Cardiac septum (tissue), 1 donor: ENCODE measurements at regions not wholly inside any gene's neighbourhood (a gene's known extent, or its start where the extent isn't known, plus 50 kb on each side); places are given as distances from the start of the nearest gene placed in this dataset.

Experiments
- DNase-seq: peaks from one replicate; pipeline ENCODE4 v3.0.0-alpha.2; 2020; ENCODE audit warnings: low spot score
- intact Hi-C: fragments of 100-400 bp; cut with DNase I; formaldehyde crosslinking; loops from one replicate; pipeline ENCODE4 v1.14.0; 2022
- donor health status: DM: no; HTN: no; CAD: no.

DNA sequence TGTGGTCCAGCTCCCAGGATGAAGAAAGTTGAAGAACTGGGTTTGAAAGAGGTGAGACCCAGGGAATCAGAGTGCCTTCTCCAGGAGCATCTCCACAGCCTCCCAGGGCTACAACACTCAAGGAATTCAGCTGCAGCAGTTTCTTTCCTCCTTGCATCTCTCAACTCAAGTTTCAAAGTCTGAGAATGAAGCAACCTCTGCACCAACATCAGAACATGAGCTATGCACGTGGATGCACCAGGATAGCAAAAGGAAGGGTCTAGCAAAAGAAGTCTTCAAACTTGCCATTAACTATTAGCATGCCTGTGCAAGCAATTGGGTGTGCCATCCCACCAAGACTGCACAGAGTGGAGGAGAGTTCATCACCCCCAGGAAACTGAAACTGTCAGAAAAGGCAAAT is 193.9 kb downstream of the OTOR start:
- no peak for DNase-seq
- intact Hi-C loops, result no loop called here

DNA sequence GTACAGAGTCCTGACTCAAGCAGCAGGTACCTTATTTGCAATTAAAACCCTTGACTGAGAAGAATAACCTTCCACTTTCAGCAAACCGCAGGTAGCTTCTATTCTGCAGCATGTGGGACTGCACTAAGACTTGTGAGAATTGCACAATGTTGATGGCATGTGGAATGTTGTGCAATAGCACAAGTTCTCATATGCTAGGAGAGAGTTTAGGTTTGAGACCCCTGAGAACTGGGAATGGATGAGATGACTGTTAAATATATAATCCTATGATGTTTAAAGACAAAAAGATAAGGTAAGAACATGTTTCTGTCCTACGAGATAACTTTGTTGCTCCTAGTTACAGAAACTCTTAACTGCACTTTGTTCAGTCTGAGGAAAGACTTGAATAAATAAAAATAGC is 194.6 kb downstream of the OTOR start:
- DNase-seq, result no peak
- intact Hi-C loops, result no loop called here

DNA sequence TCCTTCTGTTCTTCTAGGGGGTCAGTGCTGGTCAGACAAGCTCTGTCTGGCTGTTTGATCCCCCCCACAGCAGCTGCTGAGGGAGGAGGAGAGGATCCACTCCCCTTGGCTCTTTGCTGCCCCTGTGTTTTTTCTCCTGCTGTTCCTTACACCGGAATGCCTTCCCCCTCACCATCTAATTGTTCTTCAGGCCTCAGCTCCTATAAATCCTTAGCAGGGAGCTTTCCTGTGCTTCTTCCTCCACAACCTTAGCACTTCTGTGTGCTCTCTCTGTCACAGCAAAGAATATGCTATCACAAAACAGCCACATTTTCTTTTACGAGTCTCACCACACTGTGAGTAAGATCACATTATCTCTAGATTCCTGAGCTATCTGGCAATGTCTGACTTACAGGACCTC is 196.6 kb downstream of the OTOR start:
- no peak for DNase-seq
- intact Hi-C loops, result no loop called here

DNA sequence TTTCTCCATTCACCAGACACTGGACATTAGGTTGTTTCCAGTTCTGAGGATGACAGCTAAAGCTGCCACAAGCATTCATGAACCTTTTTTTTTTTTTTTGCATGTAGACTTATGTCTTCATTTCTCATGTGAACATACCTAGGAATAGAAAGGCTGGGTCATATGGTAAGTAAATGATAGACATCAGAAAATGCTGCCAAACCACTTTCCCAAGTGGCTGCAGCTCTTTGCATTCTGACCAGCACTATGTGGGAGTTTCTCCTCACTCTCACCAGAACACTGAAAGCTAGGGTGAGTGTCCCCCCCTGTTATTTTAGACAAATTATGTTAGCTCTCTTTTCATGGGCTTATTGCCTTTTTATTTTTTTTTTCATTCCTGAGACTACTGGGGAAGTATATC is 197.5 kb downstream of the OTOR start:
- intact Hi-C loops, result no loop called here
- DNase-seq, result no peak

DNA sequence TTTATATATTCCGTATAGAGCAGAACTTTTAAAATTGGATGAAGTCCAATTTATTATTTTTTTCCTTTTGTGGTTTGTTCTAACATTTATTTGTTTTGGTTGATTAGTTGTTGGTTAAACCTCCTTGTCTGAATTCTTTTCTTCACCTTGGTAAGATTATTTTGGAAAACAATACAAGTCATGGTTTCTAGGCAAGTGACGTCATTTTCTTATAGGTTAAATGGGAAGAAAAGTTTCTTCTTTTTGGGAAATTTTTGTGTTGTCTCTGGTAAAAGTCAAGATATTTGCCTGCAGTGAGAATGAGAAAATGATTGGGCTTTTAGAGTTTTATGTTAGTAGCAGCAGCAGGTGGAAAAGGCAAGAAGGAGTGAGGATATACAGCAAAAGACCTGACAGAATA is 197.9 kb downstream of the OTOR start:
- intact Hi-C loops, result no loop called here
- DNase-seq, result no peak

DNA sequence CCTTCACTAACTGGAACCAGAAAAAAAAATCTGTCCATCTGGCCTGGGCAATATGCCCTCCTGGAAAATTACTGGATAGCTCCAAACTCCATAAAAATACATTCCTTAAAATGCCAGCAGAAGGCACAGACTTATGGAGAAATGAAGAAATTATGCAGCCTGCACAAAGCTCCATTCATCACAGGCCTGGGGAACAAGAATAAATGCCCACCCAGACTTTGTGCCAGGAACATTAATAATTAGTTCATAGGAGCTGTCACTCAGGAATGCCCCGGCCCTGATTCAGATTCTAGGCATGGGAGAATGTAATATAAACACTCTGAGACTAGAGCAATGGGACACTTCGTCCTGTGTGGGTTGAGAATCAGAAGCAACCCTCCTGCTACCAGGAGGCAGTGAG is 199.3 kb downstream of the OTOR start:
- intact Hi-C loops, result no loop called here
- no peak for DNase-seq

DNA sequence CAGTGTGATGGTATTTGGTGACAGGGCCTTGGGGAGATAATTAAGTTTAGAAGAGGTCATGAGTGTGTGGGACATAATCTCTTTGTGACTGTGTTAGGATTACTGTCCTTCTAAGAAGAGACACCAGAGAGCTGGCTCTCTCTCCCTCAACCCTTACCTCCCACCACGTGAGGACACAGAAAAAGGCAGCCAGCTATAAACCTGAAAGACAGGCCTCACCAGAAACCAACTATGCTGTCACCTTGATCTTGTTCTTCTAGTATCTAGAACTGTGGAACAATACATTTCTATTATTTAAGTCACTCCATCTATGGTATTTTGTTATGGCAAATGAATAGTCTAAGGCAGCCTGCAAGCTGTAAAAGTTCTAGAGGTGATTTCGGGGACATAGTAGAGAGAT is 203.7 kb downstream of the OTOR start:
- intact Hi-C loops, result no loop called here
- DNase-seq, result no peak

DNA sequence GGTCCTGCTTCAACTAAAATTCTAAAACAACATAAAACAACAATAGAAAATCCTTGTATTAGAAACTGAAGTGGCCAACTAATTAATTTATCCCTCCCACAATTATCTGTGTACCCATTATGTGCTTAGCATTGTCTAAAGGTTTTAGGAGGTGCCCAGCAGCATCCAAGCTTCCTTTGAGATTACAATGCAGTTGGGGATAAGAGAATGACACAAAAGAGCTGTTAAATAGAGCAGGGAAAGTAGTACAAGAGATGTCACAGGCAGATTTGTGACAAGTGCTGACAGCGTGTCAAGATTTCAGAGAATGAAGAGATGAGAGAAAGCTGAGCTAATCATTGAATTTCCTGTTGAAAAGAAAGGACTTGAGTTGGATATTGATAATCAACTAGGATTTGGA is 204.8 kb downstream of the OTOR start:
- intact Hi-C loops, result no loop called here
- no peak for DNase-seq

DNA sequence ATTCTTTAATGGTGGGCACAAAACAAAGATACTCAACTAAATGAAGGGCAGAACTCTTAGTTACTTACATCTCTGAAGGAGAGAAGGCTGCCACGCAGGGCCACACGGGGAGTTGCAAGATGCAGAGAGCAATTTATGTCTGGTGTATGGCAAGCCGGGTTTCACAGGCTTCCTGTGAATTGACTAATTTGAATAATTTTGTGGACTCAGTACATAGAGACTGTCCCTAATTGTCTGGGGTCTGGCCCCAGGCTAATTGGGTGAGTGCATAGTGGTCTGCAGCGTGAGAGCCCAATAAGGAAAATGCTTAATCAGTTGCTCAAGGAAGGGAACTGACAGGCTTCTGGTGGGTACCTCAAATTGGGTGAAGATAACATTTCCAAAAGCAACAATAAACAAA is 205.7 kb downstream of the OTOR start:
- no peak for DNase-seq
- intact Hi-C loops, result no loop called here

DNA sequence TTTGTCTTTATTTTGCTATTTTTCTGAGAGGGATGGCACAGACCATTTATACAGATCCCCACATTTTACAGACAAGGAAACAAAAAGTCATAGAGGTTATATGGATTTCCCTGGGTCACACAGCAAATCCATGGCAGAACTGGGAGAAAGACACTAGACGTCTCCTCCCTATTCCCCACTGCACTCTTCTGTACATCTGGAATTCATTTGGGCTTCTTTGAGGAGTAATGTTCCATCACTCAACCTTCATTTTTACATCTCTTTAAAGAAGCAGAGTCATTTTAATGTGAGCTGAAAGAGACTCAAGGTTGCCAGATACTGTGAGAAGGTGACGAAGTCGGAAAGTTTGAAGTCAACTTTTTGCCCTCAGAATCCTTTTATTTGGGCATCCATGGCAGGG is 207.3 kb downstream of the OTOR start:
- no peak for DNase-seq
- intact Hi-C loops, result no loop called here

DNA sequence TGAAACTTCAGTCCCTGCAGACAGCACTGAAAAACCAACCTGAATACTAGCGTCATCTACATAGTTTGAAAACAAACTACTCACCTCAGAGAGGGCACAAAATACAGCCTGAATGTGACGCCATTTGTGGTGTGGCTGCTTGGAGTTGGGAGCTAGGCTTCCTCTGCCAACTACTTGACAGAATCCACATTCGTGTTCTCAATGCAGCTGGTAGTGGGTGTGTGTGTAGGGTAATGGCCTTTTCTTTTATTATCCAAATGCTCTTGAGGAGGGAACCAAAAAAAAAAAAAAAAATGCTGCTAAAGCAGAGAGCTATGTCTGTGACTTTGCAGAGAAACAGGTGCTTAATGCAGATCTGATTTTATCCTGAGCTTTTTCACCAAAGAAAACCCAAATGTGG is 207.8 kb downstream of the OTOR start:
- no peak for DNase-seq
- intact Hi-C loops, result no loop called here

DNA sequence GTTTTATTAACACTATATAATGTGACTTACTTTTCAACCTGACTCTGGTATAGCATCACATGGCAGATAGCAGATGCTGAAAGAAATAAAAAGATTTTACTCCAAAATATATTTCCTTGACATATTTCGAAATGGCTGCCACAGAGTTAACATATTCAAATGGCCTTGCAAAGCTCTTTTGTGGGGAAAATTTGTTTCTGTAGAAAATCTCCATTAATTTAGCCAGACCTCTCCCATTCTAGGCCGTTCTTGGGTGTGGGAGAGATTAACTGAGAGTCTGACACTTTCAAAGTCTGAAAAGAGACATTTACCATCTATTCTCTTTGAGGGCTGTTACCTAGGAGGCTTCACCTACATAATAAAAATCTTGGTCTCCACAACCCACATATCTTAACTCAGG is 217.2 kb downstream of the OTOR start:
- intact Hi-C loops, result no loop called here
- no peak for DNase-seq

DNA sequence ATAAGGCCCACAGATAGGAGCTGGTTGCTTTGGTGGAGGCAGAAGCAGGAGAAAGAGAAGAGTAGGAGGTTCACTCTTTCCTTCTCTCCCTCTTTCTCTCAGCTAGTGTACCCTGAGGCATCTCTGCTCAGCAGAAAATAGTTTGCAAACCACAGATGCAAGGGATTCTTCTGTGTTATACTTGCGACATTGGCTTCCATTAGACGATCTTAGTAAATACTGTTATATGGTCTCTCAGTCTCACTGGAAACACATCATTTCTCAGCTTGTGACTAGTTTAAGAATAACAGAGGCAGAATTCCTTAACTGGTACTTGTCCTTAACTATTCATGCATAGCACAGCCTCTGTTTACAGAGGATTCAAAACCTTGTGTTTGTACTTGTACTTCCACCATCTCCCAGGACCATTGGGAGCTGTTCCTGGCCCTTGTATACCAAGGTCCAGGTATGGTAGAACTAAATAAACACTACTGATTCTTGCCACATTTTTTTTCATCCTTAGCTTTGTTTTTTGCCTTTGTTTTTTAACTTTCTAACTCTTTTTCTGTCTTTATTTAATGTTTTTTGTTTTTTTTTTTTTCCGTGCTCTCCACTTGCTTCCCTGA is 218.2 kb downstream of the OTOR start:
- DNase-seq, result no peak
- intact Hi-C loops, result no loop called here

DNA sequence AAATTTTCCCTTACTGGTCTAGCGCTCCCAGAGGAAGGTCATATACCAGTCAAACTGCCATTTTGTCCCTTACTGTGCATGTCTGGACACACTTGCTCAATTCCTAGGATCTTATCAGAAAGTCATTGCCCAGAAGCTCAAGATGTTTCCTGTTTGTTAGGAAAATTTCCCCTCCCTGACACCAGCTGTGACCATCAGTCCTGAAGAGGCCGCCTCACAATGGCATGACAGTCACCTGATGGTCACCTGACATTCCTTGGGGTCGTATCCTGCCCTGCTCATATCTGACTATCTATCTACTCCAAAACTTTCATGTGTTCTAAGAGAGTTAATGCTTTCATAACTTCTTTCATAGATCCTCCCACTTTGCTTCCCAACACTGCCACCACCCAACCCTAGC is 219.9 kb downstream of the OTOR start:
- no peak for DNase-seq
- intact Hi-C loops, result no loop called here

DNA sequence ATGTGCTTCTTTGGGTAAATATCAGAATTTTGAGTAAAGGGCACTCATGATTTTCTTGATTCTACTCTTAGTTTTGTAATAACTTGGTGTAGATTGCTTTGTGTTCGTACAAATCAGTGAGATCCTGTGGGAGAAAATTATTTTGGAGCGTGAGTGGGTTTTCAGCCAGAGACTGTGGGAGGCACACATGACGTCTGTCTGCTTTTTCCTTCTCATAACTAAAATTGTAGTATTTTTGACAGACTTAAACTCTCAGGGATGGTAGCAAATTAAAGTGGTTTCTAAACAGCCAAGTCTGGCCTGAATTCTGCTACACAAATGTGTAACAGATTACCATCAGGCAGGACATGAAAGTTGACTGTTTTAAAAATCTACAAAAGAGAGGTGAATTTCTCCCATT is 222.6 kb downstream of the OTOR start:
- intact Hi-C loops, result no loop called here

DNA sequence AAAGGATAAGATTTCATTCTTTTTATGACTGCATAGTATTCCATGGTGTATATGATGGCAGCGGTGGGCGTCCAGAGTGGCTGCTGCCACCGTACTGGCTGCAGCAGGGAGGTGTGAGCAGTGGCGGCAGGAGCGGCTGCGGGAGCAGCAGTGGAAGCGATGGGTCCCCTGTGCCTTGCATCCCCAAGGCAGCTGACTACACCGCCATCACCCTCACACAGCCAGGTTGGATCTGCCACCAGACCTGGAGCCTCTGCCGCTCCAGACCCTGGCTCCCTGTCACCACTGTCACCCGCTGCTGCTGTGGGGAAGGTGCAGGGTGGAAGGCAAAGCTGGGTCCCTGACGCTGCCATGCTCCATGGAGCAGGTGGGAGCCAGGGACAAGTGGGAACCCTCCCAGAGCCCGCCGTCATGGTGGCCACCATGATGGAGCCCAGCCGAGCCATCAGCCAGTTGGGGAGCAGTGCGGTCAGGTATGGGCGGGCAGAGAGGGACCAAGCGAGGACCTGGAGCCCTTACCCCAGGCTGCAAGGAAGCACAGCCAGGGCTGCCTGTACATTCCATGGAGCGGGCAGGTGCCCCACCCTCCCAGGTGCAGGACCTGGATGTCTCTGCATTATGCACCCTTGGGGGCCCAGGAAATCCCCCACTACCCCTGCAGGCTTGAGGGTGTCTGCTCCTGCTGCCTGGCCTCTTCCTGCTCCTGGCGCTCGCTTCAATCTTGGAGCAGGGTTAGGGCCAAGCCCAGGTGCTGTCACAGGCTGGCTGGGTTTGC is 226.1 kb downstream of the OTOR start:
- DNase-seq, result no peak
- intact Hi-C loops, result no loop called here

More for the DNA sequence above, 222.6 kb downstream of the OTOR start:
- DNase-seq, result no peak

DNA sequence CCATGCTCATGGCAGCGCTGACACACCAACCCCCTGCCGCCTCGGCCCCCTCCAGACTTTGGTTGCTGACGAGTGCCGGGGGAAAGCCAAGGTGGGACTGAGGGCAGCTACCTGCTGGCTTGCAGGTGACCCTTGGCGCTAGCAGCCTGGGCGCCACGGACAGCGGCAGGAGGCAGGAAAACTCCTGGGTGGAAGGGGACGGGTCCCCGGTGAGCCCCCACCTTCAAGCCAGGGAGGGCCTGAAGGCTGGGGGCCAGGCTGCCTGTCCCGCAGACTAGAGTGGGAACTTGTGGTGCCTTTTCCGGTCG is 226.7 kb downstream of the OTOR start:
- intact Hi-C loops, result no loop called here
- no peak for DNase-seq

DNA sequence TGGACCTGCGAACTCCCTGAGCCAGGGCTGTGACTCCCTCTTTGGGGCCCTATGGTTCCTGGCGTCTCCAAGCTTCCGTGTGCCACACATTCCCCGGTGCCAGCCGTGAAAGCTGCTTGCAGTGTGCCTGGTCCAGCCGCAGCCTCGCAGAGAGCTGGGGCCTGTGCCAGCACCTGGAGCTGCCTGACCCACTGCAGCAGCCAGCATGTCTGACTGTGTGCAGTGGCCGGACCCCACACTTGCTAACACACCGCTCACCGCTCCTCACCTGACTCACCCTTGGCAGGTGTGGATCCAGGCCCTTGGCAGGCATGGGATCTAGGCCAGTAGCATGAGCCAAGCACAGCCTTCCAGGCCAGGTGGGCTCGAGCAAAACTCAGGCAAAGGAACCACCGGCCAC is 227.5 kb downstream of the OTOR start:
- intact Hi-C loops, result no loop called here
- DNase-seq, result no peak

DNA sequence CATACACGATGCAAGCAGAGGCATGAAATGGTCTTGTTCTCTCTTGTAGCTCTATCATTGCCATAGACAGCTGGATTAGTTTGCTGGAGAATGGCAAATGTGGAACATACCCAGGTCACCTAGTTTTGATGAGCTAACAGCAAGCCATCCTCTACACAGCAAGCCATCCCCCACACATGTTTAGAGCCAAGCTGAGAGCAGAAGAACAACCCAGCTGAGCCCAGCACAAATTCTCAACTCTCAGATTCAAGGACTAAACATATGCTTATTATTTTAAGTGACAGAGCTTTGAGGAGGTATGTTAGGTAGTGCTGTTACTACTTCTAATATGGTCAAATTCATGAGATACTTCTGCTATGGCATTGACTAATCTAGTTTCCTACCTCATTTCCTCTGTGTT is 230.3 kb downstream of the OTOR start:
- no peak for DNase-seq
- intact Hi-C loops, result no loop called here

DNA sequence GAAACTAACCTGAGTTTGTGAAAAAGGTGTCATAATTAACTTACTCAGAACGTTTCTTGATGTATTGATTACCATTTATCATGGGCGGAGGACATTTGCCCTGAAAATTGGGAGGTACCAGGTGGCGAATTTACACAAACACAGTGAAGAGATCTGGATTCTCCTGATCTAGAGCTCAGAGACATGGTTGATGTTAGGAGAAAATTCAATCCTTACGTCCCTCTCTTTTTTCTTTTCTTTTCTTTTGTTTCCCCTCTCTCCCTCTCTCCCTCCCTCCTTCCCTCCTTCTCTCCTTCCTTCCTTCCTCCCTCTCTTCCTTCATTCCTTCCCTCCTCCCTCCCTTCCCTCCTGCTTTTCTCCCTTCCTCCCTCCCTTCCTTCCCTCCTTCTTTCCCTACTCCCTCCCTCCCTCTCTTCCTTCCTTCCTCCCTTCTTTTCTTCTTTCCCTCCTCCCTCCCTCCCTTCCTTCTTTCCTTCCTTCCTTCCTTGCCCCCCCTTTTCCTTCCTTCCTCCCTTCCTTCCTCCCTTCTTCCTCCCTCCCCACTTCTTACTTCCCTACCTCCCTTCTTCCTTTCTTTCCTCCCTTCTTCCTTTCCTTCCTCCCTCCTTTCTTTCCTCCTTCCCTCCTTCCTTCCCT is 234.1 kb downstream of the OTOR start:
- intact Hi-C loops, result no loop called here
- no peak for DNase-seq

DNA sequence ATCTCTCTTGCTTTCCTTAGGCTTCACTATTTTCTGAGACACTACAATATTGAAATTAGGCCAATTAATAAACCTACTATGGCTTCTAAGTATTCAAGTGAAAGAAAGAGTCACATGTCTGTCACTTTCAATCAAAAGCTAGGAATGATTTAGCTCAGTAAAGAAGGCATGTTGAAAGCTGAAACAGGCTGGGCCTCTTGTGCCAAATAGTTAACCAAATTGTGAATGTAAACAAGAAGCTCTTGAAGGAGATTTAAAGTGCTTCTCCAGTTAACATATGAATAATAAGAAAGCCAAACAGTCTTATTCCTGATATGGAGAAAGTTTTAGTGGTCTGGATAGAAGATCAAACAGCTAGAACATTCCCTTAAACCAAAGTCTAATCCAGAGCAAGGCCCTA is 236.3 kb downstream of the OTOR start:
- no peak for DNase-seq
- intact Hi-C loops, result no loop called here
